Skeletal muscle tissue (tissue), 3 donors: ENCODE measurements at regions not wholly inside any gene's neighbourhood (a gene's known extent, or its start where the extent isn't known, plus 50 kb on each side); places are given as distances from the start of the nearest gene placed in this dataset.

Experiments
- H3K27ac ChIP-seq: one replicate; pipeline ENCODE4 v1.7.0; 2013; ENCODE audit warnings: mild to moderate bottlenecking, low read depth, low read length, inconsistent platforms
- H3K27me3 ChIP-seq, 3 donors: one replicate each; pipeline ENCODE4 v1.7.0; 2013; ENCODE audit warnings: low read length in 3 of 3; ENCODE audit not compliant: control insufficient read depth in 3 of 3, insufficient read depth in 3 of 3
- H3K36me3 ChIP-seq, 3 donors: one replicate each; pipeline ENCODE4 v1.7.0; 2013; ENCODE audit warnings: low read length in 3 of 3; ENCODE audit not compliant: control insufficient read depth in 3 of 3, insufficient read depth in 3 of 3
- H3K4me1 ChIP-seq, 3 donors: one replicate each; pipeline ENCODE4 v1.7.0; 2013; ENCODE audit warnings: low read length in 3 of 3, mild to moderate bottlenecking in 3 of 3; ENCODE audit not compliant: control insufficient read depth in 3 of 3, insufficient read depth in 3 of 3
- H3K4me3 ChIP-seq, 3 donors: one replicate each; pipeline ENCODE4 v1.7.0; 2013; ENCODE audit warnings: low read length in 3 of 3
- H3K9ac ChIP-seq, 3 donors: one replicate each; pipeline ENCODE4 v1.7.0; 2013; ENCODE audit warnings: low read length in 3 of 3, mild to moderate bottlenecking in 3 of 3, moderate library complexity in 2 of 3, low read depth in 1 of 3
- H3K9me3 ChIP-seq, 3 donors: one replicate each; pipeline ENCODE4 v1.7.0; 2013; ENCODE audit warnings: low read length in 3 of 3; ENCODE audit not compliant: control insufficient read depth in 3 of 3
- donor health status: Osteomylitis.

GRCh38 chr22:49645791-49646550 lies 181.7 kb downstream of the BRD1 start:
- Histone ChIP-seq H3K27me3 (peaks cover 0 to 15% (median 3%) of the 10 kb centered on the region in 3 donors), H3K9me3 (no peaks in the 10 kb centered on the region)

GRCh38 chr22:49645257-49645656 lies 182.4 kb downstream of the BRD1 start:
- Histone ChIP-seq H3K9me3 (no peaks in the 10 kb centered on the region), H3K4me1 (no peaks in the 10 kb centered on the region), H3K9ac (no peak overlapping the region), H3K27ac (no peak overlapping the region), H3K4me3 (no peak overlapping the region), H3K27me3 (peaks cover 0 to 9% (median 3%) of the 10 kb centered on the region in 3 donors), H3K36me3 (no peaks in the 10 kb centered on the region)

More at GRCh38 chr22:49645791-49646550, 181.7 kb downstream of the BRD1 start:
- Histone ChIP-seq H3K9ac (no peak overlapping the region), H3K4me1 (no peaks in the 10 kb centered on the region), H3K4me3 (no peak overlapping the region), H3K36me3 (no peaks in the 10 kb centered on the region), H3K27ac (no peak overlapping the region)

GRCh38 chr22:49643998-49644397 lies 183.7 kb downstream of the BRD1 start:
- Histone ChIP-seq H3K36me3 (no peaks in the 10 kb centered on the region), H3K9ac (no peak overlapping the region), H3K27me3 (peaks cover 0 to 9% (median 3%) of the 10 kb centered on the region in 3 donors), H3K27ac (no peak overlapping the region), H3K9me3 (no peaks in the 10 kb centered on the region), H3K4me3 (no peak overlapping the region), H3K4me1 (no peaks in the 10 kb centered on the region)

GRCh38 chr22:49643466-49643865 lies 184.2 kb downstream of the BRD1 start:
- Histone ChIP-seq H3K4me1 (no peaks in the 10 kb centered on the region), H3K4me3 (no peak overlapping the region)

GRCh38 chr22:49642741-49643140 lies 184.9 kb downstream of the BRD1 start:
- Histone ChIP-seq H3K36me3 (no peaks in the 10 kb centered on the region), H3K9ac (no peak overlapping the region), H3K27ac (no peak overlapping the region), H3K27me3 (peaks cover 0 to 8% (median 3%) of the 10 kb centered on the region in 3 donors), H3K4me1 (no peaks in the 10 kb centered on the region), H3K9me3 (no peaks in the 10 kb centered on the region), H3K4me3 (no peak overlapping the region)

More at GRCh38 chr22:49643466-49643865, 184.2 kb downstream of the BRD1 start:
- Histone ChIP-seq H3K27ac (no peak overlapping the region), H3K36me3 (no peaks in the 10 kb centered on the region), H3K27me3 (peaks cover 0 to 9% (median 3%) of the 10 kb centered on the region in 3 donors), H3K9ac (no peak overlapping the region), H3K9me3 (no peaks in the 10 kb centered on the region)

GRCh38 chr22:49642331-49642730 lies 185.3 kb downstream of the BRD1 start:
- no peak overlapping the region for H3K4me3 ChIP-seq
- no peaks in the 10 kb centered on the region for H3K4me1 ChIP-seq
- peaks cover 0 to 6% (median 0%) of the 10 kb centered on the region in 3 donors for H3K27me3 ChIP-seq
- no peaks in the 10 kb centered on the region for H3K9me3 ChIP-seq
- H3K27ac ChIP-seq, result no peak overlapping the region
- no peak overlapping the region for H3K9ac ChIP-seq
- no peaks in the 10 kb centered on the region for H3K36me3 ChIP-seq

- H3K4me1 ChIP-seq, result no peaks in the 10 kb centered on the region
- H3K4me3 ChIP-seq, result no peak overlapping the region
- H3K27me3 ChIP-seq, result peaks cover 0 to 10% (median 0%) of the 10 kb centered on the region in 3 donors
- no peaks in the 10 kb centered on the region for H3K36me3 ChIP-seq
- H3K9me3 ChIP-seq, result no peaks in the 10 kb centered on the region
- H3K27ac ChIP-seq, result no peak overlapping the region
- no peak overlapping the region for H3K9ac ChIP-seq
These were observed 185.8 kb downstream of the BRD1 start for GRCh38 chr22:49641770-49642313.

GRCh38 chr22:49640366-49641095 lies 187.1 kb downstream of the BRD1 start:
- Histone ChIP-seq H3K9ac (no peak overlapping the region), H3K9me3 (no peaks in the 10 kb centered on the region), H3K36me3 (no peaks in the 10 kb centered on the region), H3K27ac (no peak overlapping the region), H3K4me1 (no peaks in the 10 kb centered on the region), H3K4me3 (no peak overlapping the region), H3K27me3 (peaks cover 0 to 9% (median 0%) of the 10 kb centered on the region in 3 donors)

GRCh38 chr22:49639956-49640355 lies 187.7 kb downstream of the BRD1 start:
- H3K27me3 ChIP-seq, result peaks cover 0 to 9% (median 2%) of the 10 kb centered on the region in 3 donors
- H3K27ac ChIP-seq, result no peak overlapping the region
- H3K4me3 ChIP-seq, result no peak overlapping the region

GRCh38 chr22:49638788-49639187 lies 188.9 kb downstream of the BRD1 start:
- H3K36me3 ChIP-seq, result no peaks in the 10 kb centered on the region
- no peak overlapping the region for H3K9ac ChIP-seq
- H3K9me3 ChIP-seq, result no peaks in the 10 kb centered on the region
- no peak overlapping the region for H3K27ac ChIP-seq
- no peaks in the 10 kb centered on the region for H3K4me1 ChIP-seq
- no peak overlapping the region for H3K4me3 ChIP-seq
- peaks cover 0 to 9% (median 8%) of the 10 kb centered on the region in 3 donors for H3K27me3 ChIP-seq

More at GRCh38 chr22:49639956-49640355, 187.7 kb downstream of the BRD1 start:
- no peaks in the 10 kb centered on the region for H3K4me1 ChIP-seq
- H3K36me3 ChIP-seq, result no peaks in the 10 kb centered on the region
- H3K9ac ChIP-seq, result no peak overlapping the region
- no peaks in the 10 kb centered on the region for H3K9me3 ChIP-seq
